Cardiac fibroblast (primary cell): ENCODE measurements at regions not wholly inside any gene's neighbourhood (a gene's known extent, or its start where the extent isn't known, plus 50 kb on each side); places are given as distances from the start of the nearest gene placed in this dataset.

ENCODE experiments used
- DNase-seq, 2 donors: peaks; one replicate each; pipeline versions ENCODE4 v3.0.0 to v3.0.0-alpha.2; 2010; ENCODE audit warnings: low read depth in 2 of 2
- H3K4me3 ChIP-seq, 2 donors: replicated peaks in 1 of 2; 1 replicate in 1 of 2; 2 replicates in 1 of 2; pipeline ENCODE4 v1.5.1; 2011; ENCODE audit warnings: low read depth in 2 of 2, low read length in 2 of 2, mild to moderate bottlenecking in 2 of 2, moderate library complexity in 1 of 2
- TF ChIP-seq, protein P1 (sequence below): IDR thresholded peaks from one replicate; pipeline ENCODE4 v1.5.1; 2011; ENCODE audit warnings: low read depth, mild to moderate bottlenecking, low read length, inconsistent platforms

- TF ChIP-seq, protein P1, sequence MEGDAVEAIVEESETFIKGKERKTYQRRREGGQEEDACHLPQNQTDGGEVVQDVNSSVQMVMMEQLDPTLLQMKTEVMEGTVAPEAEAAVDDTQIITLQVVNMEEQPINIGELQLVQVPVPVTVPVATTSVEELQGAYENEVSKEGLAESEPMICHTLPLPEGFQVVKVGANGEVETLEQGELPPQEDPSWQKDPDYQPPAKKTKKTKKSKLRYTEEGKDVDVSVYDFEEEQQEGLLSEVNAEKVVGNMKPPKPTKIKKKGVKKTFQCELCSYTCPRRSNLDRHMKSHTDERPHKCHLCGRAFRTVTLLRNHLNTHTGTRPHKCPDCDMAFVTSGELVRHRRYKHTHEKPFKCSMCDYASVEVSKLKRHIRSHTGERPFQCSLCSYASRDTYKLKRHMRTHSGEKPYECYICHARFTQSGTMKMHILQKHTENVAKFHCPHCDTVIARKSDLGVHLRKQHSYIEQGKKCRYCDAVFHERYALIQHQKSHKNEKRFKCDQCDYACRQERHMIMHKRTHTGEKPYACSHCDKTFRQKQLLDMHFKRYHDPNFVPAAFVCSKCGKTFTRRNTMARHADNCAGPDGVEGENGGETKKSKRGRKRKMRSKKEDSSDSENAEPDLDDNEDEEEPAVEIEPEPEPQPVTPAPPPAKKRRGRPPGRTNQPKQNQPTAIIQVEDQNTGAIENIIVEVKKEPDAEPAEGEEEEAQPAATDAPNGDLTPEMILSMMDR = no peak
- DNase-seq = no peak
- no peak overlapping the region for H3K4me3 ChIP-seq
Observed at GRCh38 chr2:133954636-133955035, 299.2 kb upstream of the MGAT5 start.

DNA sequence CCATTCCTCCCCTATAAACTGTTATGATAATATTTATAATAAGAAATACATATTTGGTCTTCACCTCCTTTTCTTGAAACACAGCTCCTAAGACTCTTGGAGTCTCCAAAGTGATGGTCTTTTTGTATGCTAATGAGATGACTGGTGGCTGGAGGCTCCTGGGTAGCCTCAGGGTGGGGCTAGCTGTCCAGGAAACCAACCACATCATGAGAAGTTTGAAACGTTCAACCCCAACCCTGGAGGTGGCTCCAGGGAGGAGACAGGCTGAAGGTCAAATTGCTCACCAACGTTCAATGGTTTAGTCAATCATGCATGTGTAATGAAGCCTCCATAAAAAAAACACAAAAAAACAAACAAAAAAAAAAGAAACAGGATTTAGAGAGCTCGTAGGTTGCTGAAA lies 298.7 kb upstream of the MGAT5 start:
- no peak for DNase-seq
- TF ChIP-seq, protein P1 = no peak
- H3K4me3 ChIP-seq = no peak overlapping the region

GRCh38 chr2:133956434-133956935 lies 297.4 kb upstream of the MGAT5 start:
- no peak for DNase-seq
- H3K4me3 ChIP-seq = no peak overlapping the region
- TF ChIP-seq, protein P1 = no peak

DNA sequence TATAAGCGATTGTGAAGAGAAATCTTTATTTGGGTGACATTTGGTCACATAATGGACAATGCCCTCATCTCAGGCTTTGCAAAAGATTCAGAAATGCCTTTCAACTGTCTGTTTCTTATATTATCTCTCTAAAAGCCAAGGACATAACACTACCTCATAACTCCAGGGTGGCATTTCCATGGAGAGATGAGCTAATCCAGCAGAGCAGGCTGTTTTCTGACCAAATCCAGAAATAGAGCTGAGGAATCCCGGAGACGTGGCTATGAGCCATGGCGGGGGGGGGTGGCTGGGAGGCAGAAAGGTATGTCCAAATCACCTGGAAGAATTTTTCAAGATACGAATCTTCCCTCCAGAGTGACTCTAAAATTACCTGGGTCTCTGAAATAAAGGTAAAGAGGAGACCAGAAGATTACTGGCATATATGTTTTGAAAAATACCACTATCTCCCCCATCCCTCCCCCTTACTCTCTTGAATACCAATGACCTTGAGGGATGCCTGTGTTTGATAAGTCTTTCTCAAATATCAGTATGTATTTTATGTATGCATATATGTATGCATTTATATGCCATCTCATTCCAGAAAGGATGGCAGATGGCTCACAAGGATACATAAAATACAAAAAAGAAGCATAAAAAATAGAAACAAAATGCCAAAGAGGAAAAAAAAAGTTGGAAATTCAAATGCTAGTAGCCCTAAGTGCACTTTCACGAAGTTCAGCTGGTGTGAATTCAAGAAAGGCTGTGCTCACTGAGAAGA lies 296.0 kb upstream of the MGAT5 start:
- DNase-seq = no peak
- H3K4me3 ChIP-seq = no peak overlapping the region
- TF ChIP-seq, protein P1 = no peak

- H3K4me3 ChIP-seq = no peak overlapping the region
- no peak for DNase-seq
- TF ChIP-seq, protein P1 = no peak
Observed at GRCh38 chr2:133959066-133959465, 294.8 kb upstream of the MGAT5 start.

DNA sequence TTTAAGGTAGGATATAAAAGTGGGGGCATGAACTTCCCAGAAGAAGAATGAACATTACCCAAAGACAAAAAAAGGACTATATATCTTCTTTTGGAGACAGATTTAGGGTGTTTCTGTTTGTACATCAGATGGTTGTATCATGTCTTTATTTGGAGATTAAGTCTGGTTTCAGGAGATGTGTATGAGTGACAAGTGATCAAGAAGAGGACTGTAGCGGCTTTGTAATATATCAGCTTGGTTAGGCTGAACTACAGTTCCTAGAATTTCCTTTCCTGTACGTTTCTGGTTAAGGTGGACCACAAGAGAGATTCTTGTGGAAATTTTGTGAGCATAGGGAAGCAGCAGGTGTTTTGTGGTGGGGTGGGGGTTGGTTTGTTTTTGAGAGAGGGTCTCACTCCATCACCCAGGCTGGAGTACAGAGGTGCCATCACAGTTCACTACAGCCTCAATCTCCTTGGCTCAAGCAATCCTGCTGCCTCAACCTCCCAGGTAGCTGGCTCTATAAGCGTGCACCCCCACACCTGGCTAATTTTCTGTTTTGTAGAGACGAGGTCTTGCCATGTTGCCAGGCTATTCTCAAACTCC lies 287.1 kb upstream of the MGAT5 start:
- DNase-seq = no peak
- H3K4me3 ChIP-seq = no peak overlapping the region
- TF ChIP-seq, protein P1 = no peak
